Sigmoid colon (tissue), 6 donors: ENCODE measurements at regions not wholly inside any gene's neighbourhood (a gene's known extent, or its start where the extent isn't known, plus 50 kb on each side); places are given as distances from the start of the nearest gene placed in this dataset.

Source experiments
- DNase-seq: peaks from one replicate; pipeline ENCODE4 v3.0.0-alpha.2; 2019
- H3K27ac ChIP-seq, 4 donors: fragments of 200-600 bp; sonication (generic); one replicate each; pipeline ENCODE4 v1.5.1; 2016 to 2019; ENCODE audit warnings: mild to moderate bottlenecking in 1 of 4
- H3K27me3 ChIP-seq, 3 donors: fragments of 200-600 bp; sonication (generic); one replicate each; pipeline ENCODE4 v1.5.1; 2019; ENCODE audit warnings: mild to moderate bottlenecking in 1 of 3
- H3K36me3 ChIP-seq, 4 donors: fragments of 200-600 bp; sonication (generic); one replicate each; pipeline ENCODE4 v1.5.1; 2016 to 2019
- H3K4me1 ChIP-seq, 4 donors: fragments of 200-600 bp; sonication (generic); one replicate each; pipeline ENCODE4 v1.5.1; 2017 to 2019
- H3K4me3 ChIP-seq, 4 donors: fragments of 200-600 bp; sonication (generic); one replicate each; pipeline ENCODE4 v1.5.1; 2017 to 2019; ENCODE audit warnings: mild to moderate bottlenecking in 2 of 4, moderate library complexity in 1 of 4
- H3K9me3 ChIP-seq, 4 donors: fragments of 200-600 bp in 3 of 4; sonication (generic) in 3 of 4; one replicate each; pipeline versions ENCODE4 v1.5.1 to v1.6.1; 2013 to 2019
- CTCF ChIP-seq, 4 experiments: fragments of 450-650 bp in 3 of 4; fragments of 200-600 bp in 1 of 4; IDR thresholded peaks; one replicate each; pipeline ENCODE4 v1.5.1; 2016 to 2019; ENCODE audit warnings: antibody characterized with exemption in 4 of 4, mild to moderate bottlenecking in 3 of 4, moderate library complexity in 2 of 4
- EP300 ChIP-seq, 4 donors: sonication (generic); formaldehyde crosslinking; IDR thresholded peaks; one replicate each; pipeline ENCODE4 v1.6.1; 2017; ENCODE audit warnings: antibody characterized with exemption in 4 of 4
- POLR2A ChIP-seq, 2 donors: fragments of 450-650 bp; IDR thresholded peaks; one replicate each; pipeline ENCODE4 v1.6.1; 2016; ENCODE audit warnings: antibody characterized with exemption in 2 of 2, mild to moderate bottlenecking in 2 of 2, moderate library complexity in 2 of 2
- POLR2AphosphoS5 ChIP-seq, 4 donors: sonication (generic); formaldehyde crosslinking; IDR thresholded peaks; one replicate each; pipeline ENCODE4 v1.6.1; 2017; ENCODE audit warnings: antibody characterized with exemption in 4 of 4
- WGBS, 2 donors: extraction: QIAGEN DNeasy Blood & Tissue Kit; methylation state at CpG; one replicate each; pipeline ENCODE4 v1.1.7; 2013; 5-methylcytosine and 5-hydroxymethylcytosine counted together
- intact Hi-C: fragments of 100-400 bp; cut with DNase I; formaldehyde crosslinking; loops from one replicate; pipeline ENCODE4 v1.15.1; 2023
- donor health status: healthy with polysubstance abuse.
- donor health status: healthy.

GRCh38 chr5:118778941-118779340, 209.4 kb downstream of the DTWD2 start:
- Histone ChIP-seq H3K36me3 (no peaks in the 10 kb centered on the region), H3K27me3 (no peaks in the 10 kb centered on the region), H3K4me3 (no peak overlapping the region), H3K4me1 (no peaks in the 10 kb centered on the region), H3K27ac (no peak overlapping the region), H3K9me3 (no peaks in the 10 kb centered on the region)
- TF ChIP-seq CTCF (IDR thresholded peaks at IDR 0.05) (no peak), POLR2AphosphoS5 (IDR thresholded peaks at IDR 0.05) (no peak), POLR2A (IDR thresholded peaks at IDR 0.05) (no peak), EP300 (IDR thresholded peaks at IDR 0.05) (no peak)
- DNase-seq, result no peak
- WGBS, 2 donors, result 83 to 84% methylated on average over 4 of the region's 4 CpGs
- intact Hi-C loops, result no loop called here

GRCh38 chr5:118777189-118777736, 211.1 kb downstream of the DTWD2 start:
- no peak for DNase-seq
- H3K27ac ChIP-seq, result no peak overlapping the region
- intact Hi-C loops, result no loop called here
- no peaks in the 10 kb centered on the region for H3K36me3 ChIP-seq
- H3K4me1 ChIP-seq, result no peaks in the 10 kb centered on the region
- TF ChIP-seq EP300 (IDR thresholded peaks at IDR 0.05) (no peak), POLR2AphosphoS5 (IDR thresholded peaks at IDR 0.05) (no peak), CTCF (IDR thresholded peaks at IDR 0.05) (no peak), POLR2A (IDR thresholded peaks at IDR 0.05) (no peak)
- no peaks in the 10 kb centered on the region for H3K9me3 ChIP-seq
- 41 to 81% methylated on average over 3 of the region's 3 CpGs for WGBS, 2 donors
- H3K4me3 ChIP-seq, result no peak overlapping the region
- no peaks in the 10 kb centered on the region for H3K27me3 ChIP-seq

- Histone ChIP-seq H3K27ac (no peak overlapping the region), H3K36me3 (no peaks in the 10 kb centered on the region), H3K4me1 (no peaks in the 10 kb centered on the region), H3K27me3 (no peaks in the 10 kb centered on the region), H3K4me3 (no peak overlapping the region), H3K9me3 (no peaks in the 10 kb centered on the region)
- 83 to 92% methylated on average over 1 of the region's 1 CpG for WGBS, 2 donors
- intact Hi-C loops, result no loop called here
- TF ChIP-seq POLR2A (IDR thresholded peaks at IDR 0.05) (no peak), EP300 (IDR thresholded peaks at IDR 0.05) (no peak), POLR2AphosphoS5 (IDR thresholded peaks at IDR 0.05) (no peak), CTCF (IDR thresholded peaks at IDR 0.05) (no peak)
- no peak for DNase-seq
These were observed 211.6 kb downstream of the DTWD2 start for GRCh38 chr5:118776755-118777154.

GRCh38 chr5:118775790-118776499, 212.4 kb downstream of the DTWD2 start:
- DNase-seq, result no peak
- no peaks in the 10 kb centered on the region for H3K9me3 ChIP-seq
- TF ChIP-seq EP300 (IDR thresholded peaks at IDR 0.05) (no peak), POLR2AphosphoS5 (IDR thresholded peaks at IDR 0.05) (no peak), POLR2A (IDR thresholded peaks at IDR 0.05) (no peak), CTCF (IDR thresholded peaks at IDR 0.05) (no peak)
- no peak overlapping the region for H3K4me3 ChIP-seq
- 83 to 89% methylated on average over 2 of the region's 2 CpGs for WGBS, 2 donors
- H3K4me1 ChIP-seq, result no peaks in the 10 kb centered on the region
- intact Hi-C loops, result no loop called here
- H3K27ac ChIP-seq, result no peak overlapping the region
- H3K27me3 ChIP-seq, result no peaks in the 10 kb centered on the region
- H3K36me3 ChIP-seq, result no peaks in the 10 kb centered on the region
